Mesendoderm (in vitro differentiated cells): ENCODE measurements at regions not wholly inside any gene's neighbourhood (a gene's known extent, or its start where the extent isn't known, plus 50 kb on each side); places are given as distances from the start of the nearest gene placed in this dataset.

Experiments
- DNase-seq: peaks from one replicate; pipeline ENCODE4 v3.0.0; 2013
- H2AK5ac ChIP-seq: 2 replicates; pipeline ENCODE4 v1.6.1; 2013; ENCODE audit warnings: low read length, inconsistent platforms
- H2BK120ac ChIP-seq: 2 replicates; pipeline ENCODE4 v1.6.1; 2013; ENCODE audit warnings: low read depth, mild to moderate bottlenecking, low read length, moderate library complexity, mixed read lengths
- H2BK15ac ChIP-seq: replicated peaks from 2 replicates; pipeline ENCODE4 v1.6.1; 2013; ENCODE audit warnings: low read depth, mild to moderate bottlenecking, moderate library complexity
- H2BK5ac ChIP-seq: 2 replicates; pipeline ENCODE4 v1.6.1; 2013; ENCODE audit warnings: low read length, inconsistent platforms
- H3K18ac ChIP-seq: 2 replicates; pipeline ENCODE4 v1.6.1; 2013; ENCODE audit warnings: mild to moderate bottlenecking, low read length, mixed read lengths
- H3K23ac ChIP-seq: one replicate; pipeline ENCODE4 v1.6.1; 2013; ENCODE audit warnings: low read length
- H3K27ac ChIP-seq: 2 replicates; pipeline ENCODE4 v1.5.1; 2013; ENCODE audit warnings: low read depth, mild to moderate bottlenecking, inconsistent platforms, low read length, moderate library complexity
- H3K27me3 ChIP-seq: 2 replicates; pipeline ENCODE4 v1.6.1; 2013; ENCODE audit warnings: low read length, control low read depth, mild to moderate bottlenecking, inconsistent platforms; ENCODE audit not compliant: insufficient read depth, poor library complexity
- H3K36me3 ChIP-seq: 2 replicates; pipeline ENCODE4 v1.6.1; 2013; ENCODE audit warnings: low read length, inconsistent platforms; ENCODE audit not compliant: control insufficient read depth, insufficient read depth
- H3K4ac ChIP-seq: one replicate; pipeline ENCODE4 v1.6.1; 2013; ENCODE audit warnings: low read depth, mild to moderate bottlenecking, low read length, moderate library complexity
- H3K4me1 ChIP-seq: 2 replicates; pipeline ENCODE4 v1.6.1; 2013; ENCODE audit warnings: low read depth, low read length, inconsistent platforms; ENCODE audit not compliant: control insufficient read depth
- H3K4me2 ChIP-seq: 2 replicates; pipeline ENCODE4 v1.6.1; 2013; ENCODE audit warnings: low read length
- H3K4me3 ChIP-seq: 2 replicates; pipeline ENCODE4 v1.5.1; 2013; ENCODE audit warnings: mild to moderate bottlenecking, low read length
- H3K56ac ChIP-seq: one replicate; pipeline ENCODE4 v1.6.1; 2013; ENCODE audit warnings: low read length
- H3K79me1 ChIP-seq: 2 replicates; pipeline ENCODE4 v1.6.1; 2013; ENCODE audit warnings: low read length, inconsistent platforms
- H3K79me2 ChIP-seq: 2 replicates; pipeline ENCODE4 v1.6.1; 2013; ENCODE audit warnings: mild to moderate bottlenecking, low read length; ENCODE audit not compliant: control insufficient read depth, insufficient read depth
- H3K9ac ChIP-seq: 2 replicates; pipeline ENCODE4 v1.6.1; 2013; ENCODE audit warnings: low read length, inconsistent platforms
- H4K5ac ChIP-seq: one replicate; pipeline ENCODE4 v1.6.1; 2013; ENCODE audit warnings: low read length
- H4K8ac ChIP-seq: one replicate; pipeline ENCODE4 v1.6.1; 2013; ENCODE audit warnings: low read depth, mild to moderate bottlenecking, control low read depth, low read length, moderate library complexity
- WGBS: extraction: QIAGEN DNeasy Blood & Tissue Kit; methylation state at CpG from one replicate; pipeline ENCODE4 v1.1.7; 2013; ENCODE audit warnings: low lambda C conversion rate, missing lambda C conversion rate; ENCODE audit not compliant: insufficient coverage; ENCODE audit errors: extremely low coverage; 5-methylcytosine and 5-hydroxymethylcytosine counted together

- no peak overlapping the region for H2BK120ac ChIP-seq
- no peak overlapping the region for H3K27ac ChIP-seq
- no peak overlapping the region for H2BK15ac ChIP-seq
- DNase-seq = no peak
- no peak overlapping the region for H4K5ac ChIP-seq
- H3K79me1 ChIP-seq = no peaks in the 10 kb centered on the region
- no peak overlapping the region for H3K4me3 ChIP-seq
- no peak overlapping the region for H2BK5ac ChIP-seq
- H3K23ac ChIP-seq = no peak overlapping the region
- H3K27me3 ChIP-seq = no peaks in the 10 kb centered on the region
- H4K8ac ChIP-seq = no peak overlapping the region
- no CpG with 5 or more reads among the region's 4 CpGs for whole genome bisulfite sequencing
- H3K9ac ChIP-seq = no peak overlapping the region
- no peak overlapping the region for H3K18ac ChIP-seq
- H3K56ac ChIP-seq = no peak overlapping the region
- H3K4ac ChIP-seq = no peak overlapping the region
- H2AK5ac ChIP-seq = no peak overlapping the region
- H3K36me3 ChIP-seq = no peaks in the 10 kb centered on the region
- no peak overlapping the region for H3K4me2 ChIP-seq
- H3K4me1 ChIP-seq = no peaks in the 10 kb centered on the region
- H3K79me2 ChIP-seq = no peaks in the 10 kb centered on the region
Measured at GRCh38 chr20:54353292-54353691, 122.1 kb upstream of the DOK5 start.

GRCh38 chr20:54355631-54356280, 119.6 kb upstream of the DOK5 start:
- H2BK15ac ChIP-seq = no peak overlapping the region
- no peak overlapping the region for H3K4me2 ChIP-seq
- no peaks in the 10 kb centered on the region for H3K79me2 ChIP-seq
- no peak overlapping the region for H3K56ac ChIP-seq
- H3K4me1 ChIP-seq = no peaks in the 10 kb centered on the region
- H2AK5ac ChIP-seq = no peak overlapping the region
- DNase-seq = no peak
- H3K79me1 ChIP-seq = no peaks in the 10 kb centered on the region
- no peak overlapping the region for H3K23ac ChIP-seq
- H2BK120ac ChIP-seq = no peak overlapping the region
- no peak overlapping the region for H3K18ac ChIP-seq
- H3K9ac ChIP-seq = no peak overlapping the region
- WGBS = no CpG with 5 or more reads among the region's 7 CpGs
- no peak overlapping the region for H3K4me3 ChIP-seq
- H3K36me3 ChIP-seq = no peaks in the 10 kb centered on the region
- no peak overlapping the region for H4K8ac ChIP-seq
- H2BK5ac ChIP-seq = no peak overlapping the region
- H3K4ac ChIP-seq = no peak overlapping the region
- no peaks in the 10 kb centered on the region for H3K27me3 ChIP-seq
- H4K5ac ChIP-seq = no peak overlapping the region
- no peak overlapping the region for H3K27ac ChIP-seq

DNA sequence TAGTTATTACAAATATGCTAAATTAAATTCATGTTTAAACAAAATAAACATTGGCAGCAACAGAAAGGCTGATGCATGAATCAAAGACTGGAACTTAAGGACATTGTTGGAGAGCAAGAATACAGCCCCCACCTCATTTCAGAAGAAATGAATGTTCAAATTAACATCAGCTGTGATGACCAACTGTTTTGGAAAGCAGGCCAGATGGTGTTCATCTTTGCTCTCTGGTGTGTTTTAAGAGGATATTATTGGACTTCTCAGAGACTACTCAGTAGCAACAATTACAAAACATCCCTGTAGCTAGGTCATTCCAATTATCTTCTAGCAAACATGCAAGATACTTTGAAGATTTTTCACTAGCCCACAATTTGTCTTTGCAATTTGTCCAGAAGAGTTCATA, 118.6 kb upstream of the DOK5 start:
- no peaks in the 10 kb centered on the region for H3K4me1 ChIP-seq
- no peak overlapping the region for H3K9ac ChIP-seq
- H4K8ac ChIP-seq = no peak overlapping the region
- no peak overlapping the region for H2AK5ac ChIP-seq
- H2BK5ac ChIP-seq = no peak overlapping the region
- no peak overlapping the region for H3K4me2 ChIP-seq
- H3K56ac ChIP-seq = no peak overlapping the region
- H3K79me1 ChIP-seq = no peaks in the 10 kb centered on the region
- H3K18ac ChIP-seq = no peak overlapping the region
- no peak overlapping the region for H4K5ac ChIP-seq
- H3K23ac ChIP-seq = no peak overlapping the region
- H3K79me2 ChIP-seq = no peaks in the 10 kb centered on the region
- H3K4ac ChIP-seq = no peak overlapping the region
- H3K27me3 ChIP-seq = no peaks in the 10 kb centered on the region
- no peaks in the 10 kb centered on the region for H3K36me3 ChIP-seq
- no peak overlapping the region for H2BK120ac ChIP-seq
- H2BK15ac ChIP-seq = no peak overlapping the region
- DNase-seq = no peak
- no peak overlapping the region for H3K4me3 ChIP-seq
- no peak overlapping the region for H3K27ac ChIP-seq

DNA sequence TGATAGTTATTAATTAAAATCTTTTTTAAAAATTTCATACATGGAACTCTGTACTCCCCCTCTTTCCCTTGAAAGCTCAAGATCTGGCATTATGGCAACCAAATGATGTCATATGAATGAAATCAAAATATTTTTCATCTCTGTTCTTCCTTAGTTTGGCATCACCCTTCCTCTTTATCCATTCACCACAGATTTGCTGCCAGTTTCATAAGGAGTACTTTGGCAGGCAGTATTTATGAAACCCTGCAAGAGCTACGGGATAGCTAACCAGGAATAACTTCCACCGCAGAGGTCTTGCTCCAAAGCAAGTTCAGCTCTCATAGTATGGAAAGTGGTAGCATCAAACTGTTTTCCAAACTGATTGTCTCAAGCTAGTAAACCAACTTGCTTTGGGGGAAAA, 113.9 kb upstream of the DOK5 start:
- Histone ChIP-seq H3K36me3 (no peaks in the 10 kb centered on the region), H3K79me1 (no peaks in the 10 kb centered on the region), H4K5ac (no peak overlapping the region), H3K4me2 (no peak overlapping the region), H2BK120ac (no peak overlapping the region), H3K18ac (no peak overlapping the region), H3K56ac (no peak overlapping the region), H3K27me3 (no peaks in the 10 kb centered on the region), H2AK5ac (no peak overlapping the region), H3K4ac (no peak overlapping the region), H3K79me2 (no peaks in the 10 kb centered on the region), H3K4me3 (no peak overlapping the region), H2BK15ac (no peak overlapping the region), H2BK5ac (no peak overlapping the region), H3K23ac (no peak overlapping the region), H4K8ac (no peak overlapping the region), H3K27ac (no peak overlapping the region), H3K4me1 (no peaks in the 10 kb centered on the region), H3K9ac (no peak overlapping the region)
- WGBS = no CpG with 5 or more reads among the region's 2 CpGs
- DNase-seq = no peak

DNA sequence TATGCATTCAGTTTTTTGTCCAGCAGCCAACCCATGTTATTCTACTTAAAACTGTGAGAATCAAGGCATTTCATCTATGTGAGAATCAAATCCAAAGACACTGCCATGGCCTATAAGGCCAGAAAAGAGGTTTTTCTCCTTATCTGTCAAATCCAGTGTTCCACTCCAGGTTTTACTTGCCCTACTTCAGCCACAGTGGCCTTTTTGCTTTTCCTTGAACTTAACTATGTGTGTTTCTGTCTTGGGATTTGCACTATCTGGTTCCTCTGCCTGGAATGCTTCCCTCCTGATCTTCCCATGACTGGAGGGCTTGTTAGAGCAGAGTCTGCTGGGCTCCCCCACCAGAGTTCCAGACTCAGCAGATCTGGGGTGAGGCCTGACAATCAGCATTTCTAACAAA, 113.1 kb upstream of the DOK5 start:
- peak; percentile 12 for DNase-seq
- H3K56ac ChIP-seq = no peak overlapping the region
- no peak overlapping the region for H3K4me3 ChIP-seq
- no peak overlapping the region for H3K4me2 ChIP-seq
- no peak overlapping the region for H3K9ac ChIP-seq
- peak overlapping the region; percentile 14 for H3K18ac ChIP-seq
- no peaks in the 10 kb centered on the region for H3K4me1 ChIP-seq
- H3K4ac ChIP-seq = no peak overlapping the region
- H3K79me1 ChIP-seq = no peaks in the 10 kb centered on the region
- no peak overlapping the region for H3K27ac ChIP-seq
- H2AK5ac ChIP-seq = no peak overlapping the region
- no peaks in the 10 kb centered on the region for H3K36me3 ChIP-seq
- no peak overlapping the region for H3K23ac ChIP-seq
- no peaks in the 10 kb centered on the region for H3K79me2 ChIP-seq
- H3K27me3 ChIP-seq = no peaks in the 10 kb centered on the region
- no peak overlapping the region for H4K5ac ChIP-seq
- no peak overlapping the region for H2BK15ac ChIP-seq
- H2BK5ac ChIP-seq = no peak overlapping the region
- H4K8ac ChIP-seq = no peak overlapping the region
- no peak overlapping the region for H2BK120ac ChIP-seq

- no peak overlapping the region for H3K9ac ChIP-seq
- no peak overlapping the region for H3K27ac ChIP-seq
- no peak overlapping the region for H3K18ac ChIP-seq
- H3K4me1 ChIP-seq = no peaks in the 10 kb centered on the region
- no peak overlapping the region for H4K5ac ChIP-seq
- no peaks in the 10 kb centered on the region for H3K27me3 ChIP-seq
- H3K4me2 ChIP-seq = no peak overlapping the region
- H2BK5ac ChIP-seq = no peak overlapping the region
- DNase-seq = no peak
- no peak overlapping the region for H3K23ac ChIP-seq
- no peak overlapping the region for H4K8ac ChIP-seq
- no peak overlapping the region for H3K56ac ChIP-seq
- H3K79me1 ChIP-seq = no peaks in the 10 kb centered on the region
- no peak overlapping the region for H3K4ac ChIP-seq
- H3K36me3 ChIP-seq = no peaks in the 10 kb centered on the region
- H3K4me3 ChIP-seq = no peak overlapping the region
- H2AK5ac ChIP-seq = no peak overlapping the region
- H3K79me2 ChIP-seq = no peaks in the 10 kb centered on the region
- H2BK15ac ChIP-seq = no peak overlapping the region
- no peak overlapping the region for H2BK120ac ChIP-seq
Measured at GRCh38 chr20:54364365-54364764, 111.0 kb upstream of the DOK5 start.
